Skeletal muscle tissue (tissue), 3 donors: ENCODE measurements at regions not wholly inside any gene's neighbourhood (a gene's known extent, or its start where the extent isn't known, plus 50 kb on each side); places are given as distances from the start of the nearest gene placed in this dataset.

ENCODE experiments used
- H3K27ac ChIP-seq: one replicate; pipeline ENCODE4 v1.7.0; 2013; ENCODE audit warnings: mild to moderate bottlenecking, low read depth, low read length, inconsistent platforms
- H3K27me3 ChIP-seq, 3 donors: one replicate each; pipeline ENCODE4 v1.7.0; 2013; ENCODE audit warnings: low read length in 3 of 3; ENCODE audit not compliant: control insufficient read depth in 3 of 3, insufficient read depth in 3 of 3
- H3K36me3 ChIP-seq, 3 donors: one replicate each; pipeline ENCODE4 v1.7.0; 2013; ENCODE audit warnings: low read length in 3 of 3; ENCODE audit not compliant: control insufficient read depth in 3 of 3, insufficient read depth in 3 of 3
- H3K4me1 ChIP-seq, 3 donors: one replicate each; pipeline ENCODE4 v1.7.0; 2013; ENCODE audit warnings: low read length in 3 of 3, mild to moderate bottlenecking in 3 of 3; ENCODE audit not compliant: control insufficient read depth in 3 of 3, insufficient read depth in 3 of 3
- H3K4me3 ChIP-seq, 3 donors: one replicate each; pipeline ENCODE4 v1.7.0; 2013; ENCODE audit warnings: low read length in 3 of 3
- H3K9ac ChIP-seq, 3 donors: one replicate each; pipeline ENCODE4 v1.7.0; 2013; ENCODE audit warnings: low read length in 3 of 3, mild to moderate bottlenecking in 3 of 3, moderate library complexity in 2 of 3, low read depth in 1 of 3
- H3K9me3 ChIP-seq, 3 donors: one replicate each; pipeline ENCODE4 v1.7.0; 2013; ENCODE audit warnings: low read length in 3 of 3; ENCODE audit not compliant: control insufficient read depth in 3 of 3
- donor health status: Osteomylitis.

DNA sequence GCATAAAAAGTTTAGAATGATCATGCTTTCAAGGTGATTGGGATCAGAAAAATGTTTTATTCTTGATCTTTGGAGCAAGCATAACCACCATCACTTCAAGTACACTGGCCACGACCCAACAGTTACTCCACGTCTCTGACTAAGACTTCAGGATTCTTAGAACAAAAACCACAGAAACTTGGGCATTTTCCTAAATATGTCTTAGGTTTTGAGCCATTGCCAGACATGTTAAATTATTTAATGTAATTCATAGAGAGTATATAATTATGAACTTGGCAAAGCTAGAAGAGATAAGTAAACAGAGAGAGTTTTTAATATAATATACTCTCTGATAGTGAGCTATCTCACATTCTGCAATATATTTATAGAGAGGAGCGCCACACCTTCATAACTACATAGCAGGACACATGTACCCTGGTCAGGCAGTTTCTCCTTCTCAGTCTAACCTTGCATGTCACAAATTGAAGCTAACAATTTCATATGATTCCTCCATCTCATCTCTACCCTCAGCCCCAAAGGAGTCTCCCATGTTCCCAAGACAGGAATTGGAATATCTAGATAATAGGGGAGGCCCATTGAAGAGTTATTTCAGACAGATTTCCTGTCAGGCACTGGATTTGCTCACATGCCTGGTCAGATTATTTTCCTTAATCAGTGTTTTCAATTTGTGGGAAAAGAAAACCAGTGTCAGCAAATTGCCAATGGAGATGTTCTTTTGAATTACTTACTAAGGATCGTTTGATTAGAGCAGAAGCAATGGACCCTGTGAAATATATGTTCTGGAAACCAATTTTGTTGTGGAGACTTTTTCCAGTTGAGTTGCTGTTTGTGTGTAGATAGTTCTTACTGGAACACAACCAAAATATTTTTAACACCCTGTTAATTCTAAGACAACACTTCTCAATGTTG lies 61.7 kb upstream of the GUCY1A1 start:
- Histone ChIP-seq H3K9ac (no peak overlapping the region), H3K4me1 (peaks cover 0 to 4% (median 0%) of the 10 kb centered on the region in 3 donors), H3K27ac (no peak overlapping the region), H3K4me3 (no peak overlapping the region), H3K27me3 (no peaks in the 10 kb centered on the region), H3K9me3 (no peaks in the 10 kb centered on the region), H3K36me3 (no peaks in the 10 kb centered on the region)

DNA sequence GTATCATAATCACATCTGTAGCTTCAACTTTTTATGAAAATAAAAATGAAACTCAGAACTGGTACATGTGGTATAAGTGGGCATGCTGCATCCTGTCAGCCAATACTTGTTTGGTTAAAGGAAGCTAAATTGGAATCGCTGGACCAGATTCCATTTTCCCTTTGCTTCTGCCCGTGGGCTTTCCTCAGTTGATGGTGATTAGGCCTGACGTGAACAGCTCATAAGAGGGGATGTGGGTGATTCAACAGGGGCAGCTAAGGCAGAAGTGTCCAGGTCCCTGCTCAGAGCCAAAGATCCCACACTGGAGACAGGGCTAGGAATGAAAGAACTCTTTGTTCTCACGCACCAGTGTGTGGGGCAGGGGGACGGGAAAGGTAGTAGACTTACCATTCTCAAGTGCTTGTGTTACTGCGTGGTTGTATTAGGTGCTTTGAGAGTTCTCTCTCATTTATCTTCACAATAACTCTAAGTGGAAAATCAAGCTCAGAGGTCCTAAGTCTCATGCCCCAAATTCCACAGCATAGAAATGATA lies 63.2 kb upstream of the GUCY1A1 start:
- peaks cover 0 to 3% (median 2%) of the 10 kb centered on the region in 3 donors for H3K4me1 ChIP-seq
- no peak overlapping the region for H3K9ac ChIP-seq
- H3K27ac ChIP-seq, result no peak overlapping the region
- H3K9me3 ChIP-seq, result no peaks in the 10 kb centered on the region
- no peaks in the 10 kb centered on the region for H3K27me3 ChIP-seq
- H3K36me3 ChIP-seq, result no peaks in the 10 kb centered on the region
- no peak overlapping the region for H3K4me3 ChIP-seq

DNA sequence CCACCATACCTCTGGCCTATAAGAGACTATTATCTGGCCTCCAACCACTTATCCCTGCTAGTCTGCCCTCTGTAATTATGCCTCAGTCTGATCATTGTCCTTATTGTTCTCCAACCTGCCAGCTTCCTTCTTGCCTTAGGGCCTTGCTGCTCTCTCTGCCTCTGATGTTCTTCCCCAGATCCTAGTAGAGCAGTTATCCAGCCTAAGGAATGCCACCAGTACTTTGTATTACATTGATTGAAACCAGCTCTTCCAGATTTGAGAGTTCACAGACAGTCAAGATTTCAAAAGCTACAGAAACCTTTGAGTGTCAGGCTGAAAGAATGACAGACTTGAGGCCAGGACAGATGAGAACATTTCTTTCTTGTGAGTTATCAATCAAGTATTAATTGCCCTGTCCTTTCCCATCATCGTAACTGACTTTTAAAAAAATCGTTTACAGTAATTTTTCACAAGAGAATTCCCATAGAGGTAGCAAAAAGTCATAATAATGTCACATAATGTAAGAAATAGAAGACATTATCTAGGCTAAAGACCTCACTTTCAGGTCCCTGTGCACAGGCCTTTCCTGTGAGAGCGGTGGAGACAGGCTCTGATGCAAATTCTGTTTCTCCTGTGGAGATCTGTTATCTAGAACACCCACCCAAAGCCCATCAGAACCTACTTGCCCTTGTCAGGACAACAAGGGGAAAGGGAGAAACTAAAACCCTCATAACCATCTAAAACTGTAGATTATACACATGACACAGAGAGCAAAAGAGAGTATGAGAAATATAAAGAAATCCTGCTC lies 64.1 kb upstream of the GUCY1A1 start:
- H3K27ac ChIP-seq, result no peak overlapping the region
- H3K36me3 ChIP-seq, result no peaks in the 10 kb centered on the region
- H3K4me3 ChIP-seq, result no peak overlapping the region
- no peaks in the 10 kb centered on the region for H3K27me3 ChIP-seq
- peaks cover 0 to 3% (median 0%) of the 10 kb centered on the region in 3 donors for H3K4me1 ChIP-seq
- H3K9ac ChIP-seq, result no peak overlapping the region
- H3K9me3 ChIP-seq, result no peaks in the 10 kb centered on the region

DNA sequence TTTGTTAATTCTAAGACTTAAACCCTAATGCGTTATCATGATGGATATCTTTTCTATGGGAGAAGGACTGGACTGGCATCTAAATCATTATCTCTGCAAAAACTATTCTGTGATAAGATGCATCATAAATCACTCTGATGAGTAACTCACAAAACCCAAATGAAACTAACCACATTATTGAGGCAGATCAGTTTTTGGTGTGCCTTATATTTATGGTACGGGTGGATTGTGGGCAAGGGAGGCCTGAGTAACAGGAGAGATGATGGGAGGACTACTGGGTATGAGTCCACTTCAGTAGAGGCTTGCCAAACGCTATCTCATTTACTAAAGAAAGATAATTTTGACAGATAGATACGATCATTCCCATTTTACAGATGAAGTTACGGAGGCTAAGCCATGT lies 66.4 kb upstream of the GUCY1A1 start:
- Histone ChIP-seq H3K4me1 (peaks cover 0 to 3% (median 0%) of the 10 kb centered on the region in 3 donors), H3K27me3 (no peaks in the 10 kb centered on the region), H3K27ac (no peak overlapping the region), H3K36me3 (no peaks in the 10 kb centered on the region), H3K9ac (no peak overlapping the region), H3K4me3 (no peak overlapping the region), H3K9me3 (no peaks in the 10 kb centered on the region)

DNA sequence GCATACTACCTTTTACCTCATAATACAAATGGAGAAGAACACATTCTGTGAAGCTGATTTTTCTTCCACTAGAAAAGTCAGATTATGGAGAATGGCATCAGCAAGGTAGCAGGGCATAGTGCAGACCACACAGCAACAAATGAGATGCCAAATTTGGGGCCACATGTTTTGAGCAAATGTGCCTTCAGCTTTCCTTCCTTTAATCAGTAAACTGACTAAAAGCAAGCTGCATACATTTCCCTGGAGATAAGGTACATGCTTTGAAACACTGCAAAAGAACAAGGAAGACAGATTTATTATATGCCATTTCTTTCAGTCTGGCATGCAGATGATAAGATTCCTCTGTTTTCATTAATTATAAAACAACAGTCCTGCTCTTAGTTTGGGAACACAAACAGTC lies 67.1 kb upstream of the GUCY1A1 start:
- peaks cover 0 to 3% (median 0%) of the 10 kb centered on the region in 3 donors for H3K4me1 ChIP-seq
- H3K27me3 ChIP-seq, result no peaks in the 10 kb centered on the region
- H3K9ac ChIP-seq, result no peak overlapping the region
- no peaks in the 10 kb centered on the region for H3K9me3 ChIP-seq
- no peak overlapping the region for H3K27ac ChIP-seq
- H3K36me3 ChIP-seq, result no peaks in the 10 kb centered on the region
- H3K4me3 ChIP-seq, result no peak overlapping the region

DNA sequence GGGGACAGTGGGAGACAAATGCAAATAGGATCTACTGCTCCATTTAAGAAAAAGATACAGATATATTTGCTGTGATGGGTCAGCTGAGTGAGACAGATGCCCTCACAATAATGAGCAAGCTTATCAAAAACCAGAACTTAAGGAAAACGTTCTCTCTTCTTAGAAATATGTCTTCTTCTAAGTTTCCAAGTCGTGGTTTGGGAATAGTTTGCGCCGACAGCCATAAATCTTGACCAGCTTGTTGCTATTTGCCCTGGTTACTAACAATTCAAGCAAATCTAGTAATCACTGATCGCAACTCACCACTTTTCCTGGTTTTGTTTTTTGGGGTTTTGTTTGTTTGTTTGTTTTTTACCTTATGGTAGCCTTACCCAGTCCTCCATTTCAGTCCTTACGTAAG lies 67.6 kb upstream of the GUCY1A1 start:
- no peaks in the 10 kb centered on the region for H3K27me3 ChIP-seq
- H3K4me3 ChIP-seq, result no peak overlapping the region
- H3K36me3 ChIP-seq, result no peaks in the 10 kb centered on the region
- no peak overlapping the region for H3K27ac ChIP-seq
- H3K9me3 ChIP-seq, result no peaks in the 10 kb centered on the region
- peaks cover 0 to 3% (median 0%) of the 10 kb centered on the region in 3 donors for H3K4me1 ChIP-seq
- H3K9ac ChIP-seq, result no peak overlapping the region

DNA sequence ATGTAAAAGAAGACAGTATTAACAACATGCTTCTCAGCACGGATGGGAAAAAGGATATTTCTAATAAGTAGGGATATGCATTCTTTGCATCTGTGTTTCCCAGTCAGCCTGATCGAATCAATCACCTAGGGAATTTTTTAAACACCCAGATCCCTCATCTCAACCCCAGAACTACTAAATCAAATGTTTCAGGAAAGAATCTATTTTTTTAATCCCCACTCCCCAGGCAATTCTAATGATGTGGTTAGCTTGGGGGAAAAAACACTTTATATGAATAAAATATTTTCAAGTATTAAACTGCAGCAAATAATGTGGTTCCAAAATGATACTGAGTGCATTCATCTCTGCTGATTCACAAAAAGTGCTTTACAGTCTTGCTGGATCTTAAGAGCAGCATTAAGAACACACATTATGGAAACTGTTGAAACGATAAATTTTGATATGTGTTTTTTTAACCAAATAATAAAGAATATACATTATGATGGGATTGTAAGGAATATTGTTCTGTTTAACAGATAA lies 68.7 kb upstream of the GUCY1A1 start:
- Histone ChIP-seq H3K4me3 (no peak overlapping the region), H3K4me1 (peaks cover 0 to 3% (median 0%) of the 10 kb centered on the region in 3 donors), H3K9me3 (no peaks in the 10 kb centered on the region), H3K27ac (no peak overlapping the region), H3K27me3 (no peaks in the 10 kb centered on the region), H3K9ac (no peak overlapping the region), H3K36me3 (no peaks in the 10 kb centered on the region)

DNA sequence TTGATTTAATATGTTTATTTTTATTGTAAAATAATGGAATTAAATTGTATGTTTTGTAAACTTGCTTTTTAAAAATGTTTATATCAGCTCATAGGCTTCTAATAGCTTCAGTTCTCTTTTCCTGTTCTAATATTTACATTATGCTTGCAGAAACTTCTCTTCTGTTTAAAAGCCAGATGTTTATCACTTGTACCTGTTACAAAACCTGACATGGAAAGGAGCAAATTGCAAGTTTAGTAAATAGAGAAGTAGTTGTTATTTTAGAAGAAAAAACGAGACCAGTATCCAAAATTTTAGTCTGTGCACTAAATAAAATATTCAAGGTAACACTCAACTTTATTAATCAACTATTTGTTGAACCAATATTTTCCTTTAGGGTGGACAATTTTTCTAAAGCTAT lies 69.4 kb upstream of the GUCY1A1 start:
- Histone ChIP-seq H3K4me1 (peaks cover 0 to 3% (median 0%) of the 10 kb centered on the region in 3 donors), H3K36me3 (no peaks in the 10 kb centered on the region), H3K9me3 (no peaks in the 10 kb centered on the region), H3K27me3 (no peaks in the 10 kb centered on the region), H3K27ac (no peak overlapping the region), H3K4me3 (no peak overlapping the region), H3K9ac (no peak overlapping the region)

DNA sequence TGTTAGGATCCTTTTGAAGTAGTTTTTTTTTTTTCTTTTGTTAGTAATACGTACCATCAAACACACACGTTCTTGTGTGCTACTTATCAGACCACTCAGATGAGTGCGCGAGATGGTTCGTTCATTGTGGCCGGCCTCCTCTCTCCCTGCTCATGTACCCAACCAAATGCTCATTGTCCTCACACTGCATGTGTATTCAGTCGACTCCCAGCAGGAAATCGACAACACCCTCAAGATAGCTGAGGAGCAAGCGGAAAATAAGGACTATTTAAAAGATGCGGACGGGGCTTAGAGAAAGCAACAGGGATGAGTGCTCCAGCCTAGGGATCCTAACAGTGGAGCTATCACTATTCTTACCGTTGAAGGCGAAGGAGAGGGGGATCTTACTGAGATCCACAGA lies 72.9 kb upstream of the GUCY1A1 start:
- Histone ChIP-seq H3K9me3 (no peaks in the 10 kb centered on the region), H3K9ac (no peak overlapping the region), H3K27ac (no peak overlapping the region), H3K27me3 (no peaks in the 10 kb centered on the region), H3K4me1 (peaks cover 0 to 3% (median 2%) of the 10 kb centered on the region in 3 donors), H3K4me3 (no peak overlapping the region), H3K36me3 (no peaks in the 10 kb centered on the region)

DNA sequence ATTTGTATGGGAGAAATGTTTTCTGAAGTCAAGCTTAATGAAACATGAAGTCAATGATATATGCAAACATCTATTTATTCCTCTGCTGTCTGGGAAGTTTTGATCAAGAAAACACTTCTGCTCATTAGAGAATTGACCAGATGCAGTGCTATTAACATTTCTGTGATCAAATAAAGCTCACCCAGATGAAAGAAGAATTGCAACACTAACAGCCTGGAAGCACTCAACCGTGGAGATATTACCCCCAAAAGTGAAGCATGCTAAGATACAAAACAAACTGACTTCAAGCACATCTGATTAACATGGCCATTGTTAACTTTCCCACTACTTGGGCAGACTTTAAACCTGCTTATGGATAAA lies 73.7 kb upstream of the GUCY1A1 start:
- no peaks in the 10 kb centered on the region for H3K9me3 ChIP-seq
- H3K27me3 ChIP-seq, result no peaks in the 10 kb centered on the region
- H3K27ac ChIP-seq, result no peak overlapping the region
- H3K36me3 ChIP-seq, result no peaks in the 10 kb centered on the region
- H3K4me3 ChIP-seq, result no peak overlapping the region
- peaks cover 0 to 2% (median 0%) of the 10 kb centered on the region in 3 donors for H3K4me1 ChIP-seq
- no peak overlapping the region for H3K9ac ChIP-seq
